Renal pelvis (tissue), 1 donor: ENCODE measurements at regions not wholly inside any gene's neighbourhood (a gene's known extent, or its start where the extent isn't known, plus 50 kb on each side); places are given as distances from the start of the nearest gene placed in this dataset.
A peak's percentile ranks its signal among the peaks of the same experiment; 100 is the strongest.

Experiments
- DNase-seq: peaks from one replicate; pipeline ENCODE4 v3.0.0-alpha.2; 2013

DNA sequence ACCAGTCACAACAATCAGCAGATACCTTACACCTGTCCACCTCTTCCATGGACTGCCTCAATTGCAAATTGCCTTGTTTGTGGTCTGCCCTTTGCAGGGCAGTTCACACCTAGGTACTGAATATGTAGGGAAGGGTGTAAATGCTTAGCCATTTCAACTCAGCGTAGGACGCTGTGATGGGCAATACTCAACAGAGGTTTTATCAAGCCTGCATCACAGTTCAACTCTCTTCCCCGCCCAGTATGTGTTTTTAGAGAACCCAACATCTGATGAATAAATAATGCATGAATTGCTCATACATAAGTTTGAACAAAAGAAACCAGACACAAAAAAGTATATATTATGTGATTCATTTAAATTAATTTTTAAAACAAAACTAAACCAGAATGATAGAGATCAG is 124.4 kb downstream of the P2RY1 start:
- no peak for DNase-seq

DNA sequence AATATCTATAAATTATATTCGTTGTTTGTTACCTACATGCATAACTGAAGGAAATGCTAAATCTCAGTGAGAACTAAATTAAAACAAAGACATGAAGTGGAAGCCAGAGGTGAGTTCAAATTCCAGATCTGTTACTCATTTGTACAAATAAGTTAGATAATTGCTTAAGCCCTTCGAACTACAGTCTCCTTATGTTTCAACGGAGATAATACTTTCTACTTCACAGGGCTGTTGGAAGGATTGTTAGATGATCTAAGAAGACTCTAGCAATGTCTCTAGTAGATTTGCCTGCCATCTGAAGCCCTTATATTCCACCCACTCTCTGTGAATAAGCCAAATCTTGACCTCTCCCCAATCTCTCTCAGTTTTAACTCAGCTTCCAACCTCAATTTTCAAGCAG is 125.8 kb downstream of the P2RY1 start:
- no peak for DNase-seq

GRCh38 chr3:152961323-152961722 is 126.4 kb downstream of the P2RY1 start:
- no peak for DNase-seq

- DNase-seq: no peak
These were observed 130.1 kb downstream of the P2RY1 start for GRCh38 chr3:152964911-152965609.

- DNase-seq: no peak
These were observed 133.6 kb downstream of the P2RY1 start for GRCh38 chr3:152968388-152969024.

DNA sequence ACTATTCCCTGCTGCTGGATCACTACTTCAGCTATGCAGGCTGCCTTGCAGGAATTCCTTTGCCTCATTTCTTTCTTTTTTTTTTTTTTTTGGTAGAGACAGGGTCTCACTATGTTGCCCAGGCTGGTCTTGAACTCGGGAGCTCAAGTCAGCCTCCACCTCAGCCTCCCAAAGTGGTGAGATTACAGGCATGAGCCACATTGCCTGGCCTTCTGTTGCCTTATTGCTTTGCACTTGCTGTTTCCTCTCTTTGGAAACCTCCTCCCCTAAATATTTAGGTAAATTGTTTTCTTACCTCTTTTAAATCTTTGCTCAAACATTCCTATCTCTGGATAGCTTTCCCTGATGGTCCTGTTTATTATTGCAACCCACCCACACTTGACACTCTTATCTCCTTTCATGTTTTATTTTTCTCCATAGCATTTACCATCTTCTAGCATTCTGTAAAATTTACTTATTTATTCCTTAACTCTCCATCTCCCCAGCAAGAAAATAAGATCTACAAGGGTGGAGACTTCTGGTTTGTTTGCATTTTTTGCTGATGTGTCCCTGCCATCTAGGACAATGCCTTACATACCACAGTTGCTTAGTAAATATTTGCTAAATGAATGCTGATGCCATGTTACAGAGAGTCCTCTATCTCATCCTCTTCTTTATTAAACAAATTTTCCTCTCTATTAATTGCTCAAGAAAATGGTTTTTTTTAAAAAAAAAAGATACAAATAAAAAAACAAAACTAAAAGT is 134.8 kb downstream of the P2RY1 start:
- no peak for DNase-seq

DNA sequence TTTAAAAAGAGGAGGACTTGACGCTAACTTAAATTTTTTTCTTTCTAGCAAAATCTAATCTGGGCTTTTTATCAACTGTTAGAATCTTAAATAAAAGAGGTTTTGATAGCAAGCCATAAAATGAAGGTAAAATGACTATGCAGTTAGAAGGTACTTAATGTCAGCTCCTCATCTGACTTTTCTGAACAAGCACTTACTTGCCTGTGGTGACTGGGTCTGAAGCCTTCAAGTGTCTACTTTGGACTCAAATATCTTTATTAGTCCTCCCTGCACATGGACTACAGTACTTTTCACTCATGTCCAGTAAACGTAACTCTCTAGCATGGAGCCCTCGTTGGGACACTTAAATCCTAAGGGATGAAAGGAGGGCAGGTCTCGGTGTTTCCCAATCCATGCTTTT is 135.9 kb downstream of the P2RY1 start:
- no peak for DNase-seq

DNA sequence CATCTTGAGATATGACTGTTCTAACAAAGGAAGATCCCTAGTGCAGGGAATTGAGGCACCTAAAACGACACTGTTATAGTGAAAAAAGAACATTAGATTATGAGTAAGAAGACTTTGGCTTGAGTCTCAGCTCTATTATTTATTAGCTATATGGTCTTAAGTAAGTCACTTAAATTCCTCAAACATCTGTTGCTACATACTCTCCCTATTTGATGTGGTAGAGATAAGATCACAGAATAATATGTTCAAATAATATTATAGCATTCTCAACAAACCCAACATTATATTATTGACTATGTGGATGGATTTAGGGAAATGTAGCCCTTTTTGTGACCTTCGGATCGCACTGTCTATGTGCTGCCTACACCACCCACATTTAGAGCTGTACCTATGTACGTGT is 136.9 kb downstream of the P2RY1 start:
- no peak for DNase-seq

- DNase-seq: no peak
These were observed 138.6 kb downstream of the P2RY1 start for GRCh38 chr3:152973575-152973974.

DNA sequence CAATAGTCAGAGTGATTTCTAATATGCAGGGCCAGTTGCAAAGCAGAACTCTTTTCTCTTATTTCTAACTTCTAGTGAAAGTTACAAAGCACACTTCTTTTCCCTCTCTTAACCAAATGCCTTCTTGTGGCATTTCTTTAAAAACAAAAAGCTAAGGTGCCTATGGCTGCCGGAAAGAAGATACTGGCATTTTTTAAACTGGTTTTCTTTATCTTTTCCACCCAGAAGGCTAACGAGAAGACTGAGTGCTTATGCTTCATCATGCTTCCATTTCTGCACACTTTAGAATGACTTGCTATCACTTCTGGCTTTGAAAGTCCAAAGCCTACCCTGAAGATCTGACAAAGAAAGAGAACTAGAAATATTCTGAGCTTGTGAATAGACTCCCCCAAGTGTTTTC is 141.3 kb downstream of the P2RY1 start:
- DNase-seq: no peak

- no peak for DNase-seq
These were observed 142.4 kb downstream of the P2RY1 start for GRCh38 chr3:152977366-152977765.

- DNase-seq: no peak
These were observed 143.2 kb downstream of the P2RY1 start for GRCh38 chr3:152978152-152978551.

- no peak for DNase-seq
These were observed 162.6 kb downstream of the P2RY1 start for GRCh38 chr3:152997526-152997925.

DNA sequence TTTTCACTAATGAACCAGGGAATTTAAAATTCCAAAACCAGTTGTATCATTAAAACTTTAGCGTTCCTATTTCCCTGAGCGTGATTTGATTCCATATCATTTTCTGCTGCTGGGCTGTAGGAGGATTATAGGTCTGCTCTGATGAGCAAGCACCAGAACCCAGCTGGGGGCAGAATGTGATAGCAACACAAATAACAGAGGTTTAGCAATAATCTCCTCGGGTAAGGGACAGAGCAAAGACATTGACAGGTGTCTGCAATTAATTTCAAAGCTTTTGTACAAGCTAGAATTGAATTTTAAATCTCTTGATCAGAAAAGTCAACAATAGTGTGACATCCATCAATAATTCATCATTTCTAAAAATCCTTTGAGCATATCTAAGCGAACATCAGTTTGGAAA is 163.4 kb upstream of the RAP2B start:
- DNase-seq: no peak

DNA sequence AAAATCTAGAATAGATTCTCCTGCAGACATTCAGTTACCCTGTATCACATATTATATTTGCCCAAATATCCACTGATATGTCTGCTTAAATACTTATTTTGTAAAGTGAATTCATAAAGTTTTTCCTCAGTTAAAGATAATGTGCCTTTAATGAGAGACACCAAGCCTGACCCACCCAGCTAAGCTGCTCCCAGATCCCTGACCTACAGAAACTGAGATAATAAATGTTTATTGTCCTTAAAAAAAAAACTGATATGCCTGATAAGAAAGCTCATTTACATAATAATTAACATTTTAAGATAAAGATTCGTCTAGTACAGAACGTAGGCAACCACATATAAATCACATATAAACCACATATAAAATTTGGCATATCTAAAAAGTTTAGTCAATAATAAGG is 161.7 kb upstream of the RAP2B start:
- DNase-seq: no peak

- DNase-seq: no peak
These were observed 160.6 kb upstream of the RAP2B start for GRCh38 chr3:153001210-153002078.

- DNase-seq: no peak
These were observed 158.6 kb upstream of the RAP2B start for GRCh38 chr3:153003441-153003840.

DNA sequence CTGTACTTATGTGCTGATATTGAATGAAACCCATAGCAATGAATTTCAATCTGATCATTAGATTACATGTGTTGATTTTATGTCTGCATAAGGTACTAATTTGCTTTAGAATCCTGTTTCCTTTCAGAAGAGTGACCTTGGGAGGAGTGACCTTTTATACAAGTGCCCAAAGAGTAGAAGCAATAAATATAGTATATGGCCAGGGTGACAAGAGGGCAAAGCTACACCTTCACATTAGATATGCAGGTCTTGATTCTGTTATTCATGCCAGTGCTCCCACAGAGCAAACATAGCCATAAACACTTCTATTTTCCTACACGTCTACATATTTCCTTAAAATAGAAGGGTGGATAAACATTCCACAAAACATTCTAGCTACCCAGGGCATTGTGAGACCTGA is 158.2 kb upstream of the RAP2B start:
- DNase-seq: no peak

- DNase-seq: no peak
These were observed 153.8 kb upstream of the RAP2B start for GRCh38 chr3:153008226-153008625.

GRCh38 chr3:153023896-153024295 is 138.1 kb upstream of the RAP2B start:
- DNase-seq: no peak

- DNase-seq: peak; percentile 17
These were observed 136.0 kb upstream of the RAP2B start for GRCh38 chr3:153026026-153026425.

DNA sequence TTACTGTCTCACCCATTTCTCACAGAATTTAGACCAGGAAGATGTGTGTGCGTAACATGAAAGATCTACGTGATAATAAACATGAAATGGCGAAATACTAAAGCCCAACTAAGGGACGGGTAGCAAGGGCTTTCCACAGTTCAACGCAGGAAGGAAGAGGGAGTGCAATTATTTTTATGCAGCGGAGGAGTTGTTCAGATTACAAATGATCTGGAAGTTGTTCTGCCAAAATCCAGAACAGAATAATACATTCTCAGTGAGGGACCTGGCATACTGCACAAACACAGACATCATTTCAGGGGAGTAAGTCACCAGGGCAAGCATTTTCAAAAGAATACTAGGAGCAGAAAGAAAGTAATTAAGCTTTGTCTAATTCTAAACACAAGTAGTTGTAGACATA is 133.6 kb upstream of the RAP2B start:
- DNase-seq: no peak
